NCI-H2196 (cell line): ENCODE measurements at regions not wholly inside any gene's neighbourhood (a gene's known extent, or its start where the extent isn't known, plus 50 kb on each side); places are given as distances from the start of the nearest gene placed in this dataset.

Experiments used
- DNase-seq: peaks from one replicate; lab custom pipeline; 2025; ENCODE audit not compliant: unreplicated experiment; lab: John Stamatoyannopoulos, UW

DNA sequence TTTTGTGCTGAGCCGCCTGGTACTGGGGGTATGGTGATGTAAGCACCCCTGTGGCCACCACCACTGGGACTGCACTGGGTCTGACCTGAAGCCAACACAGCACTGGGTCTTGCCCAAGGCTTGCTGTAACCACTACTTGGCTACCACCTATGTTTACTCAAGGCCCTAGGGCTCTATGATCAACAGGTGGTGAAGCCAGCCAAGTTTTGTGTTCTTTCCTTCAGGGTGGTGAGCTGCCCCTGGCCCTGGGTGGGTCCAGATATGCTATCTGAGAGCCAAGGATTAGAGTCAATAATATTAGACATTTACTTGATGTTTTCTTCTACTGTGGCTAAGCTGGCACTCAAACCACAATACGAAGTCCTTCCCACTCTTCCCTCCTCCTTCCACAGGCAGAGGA is 55.1 kb upstream of the PAGE4 start:
- no peak for DNase-seq

DNA sequence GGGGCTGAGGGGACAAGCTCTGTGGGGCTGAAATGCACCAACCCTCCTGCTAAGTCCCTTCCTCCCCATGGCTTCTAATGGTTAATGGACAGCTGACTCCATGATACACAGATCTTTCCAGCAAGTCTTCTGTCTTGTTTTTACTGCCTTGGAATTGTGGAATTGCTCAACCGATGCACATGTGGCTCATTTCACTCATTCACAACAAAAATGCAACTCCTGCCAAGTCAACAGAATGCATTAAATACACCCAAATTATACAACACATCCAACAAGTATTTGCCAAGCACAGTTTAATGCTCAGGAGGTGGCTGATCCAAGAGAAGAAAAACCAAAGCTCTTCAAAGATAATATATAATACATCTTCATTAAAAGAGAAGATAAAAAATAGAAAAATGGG is 61.9 kb upstream of the PAGE4 start:
- DNase-seq = no peak

DNA sequence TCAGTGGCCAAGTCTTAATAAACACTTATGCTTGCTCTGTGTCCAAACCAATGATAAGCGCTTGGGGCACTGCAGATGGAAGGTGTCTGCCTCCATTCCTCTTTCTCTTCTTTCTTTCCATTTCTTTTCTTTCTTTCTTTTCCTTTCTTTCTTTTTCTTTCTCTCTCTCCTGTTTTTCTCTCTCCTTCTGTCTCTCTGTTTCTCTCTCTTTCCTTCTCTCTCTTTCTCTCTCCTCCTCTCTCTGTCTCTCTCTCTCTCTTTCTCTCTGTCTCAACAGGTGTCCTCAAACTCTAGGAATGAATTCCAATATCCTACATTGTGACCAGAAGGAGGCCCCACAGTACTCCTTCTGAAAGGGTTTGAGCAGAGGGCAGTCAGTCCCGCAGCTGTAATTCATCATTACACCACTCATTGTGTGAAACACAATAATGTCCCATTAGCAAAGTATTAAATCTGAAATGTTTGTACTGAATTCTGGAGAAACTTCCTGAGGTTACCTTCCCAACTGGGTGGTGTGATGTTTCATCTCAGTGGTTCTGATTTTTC is 66.5 kb upstream of the PAGE1 start:
- DNase-seq = no peak

DNA sequence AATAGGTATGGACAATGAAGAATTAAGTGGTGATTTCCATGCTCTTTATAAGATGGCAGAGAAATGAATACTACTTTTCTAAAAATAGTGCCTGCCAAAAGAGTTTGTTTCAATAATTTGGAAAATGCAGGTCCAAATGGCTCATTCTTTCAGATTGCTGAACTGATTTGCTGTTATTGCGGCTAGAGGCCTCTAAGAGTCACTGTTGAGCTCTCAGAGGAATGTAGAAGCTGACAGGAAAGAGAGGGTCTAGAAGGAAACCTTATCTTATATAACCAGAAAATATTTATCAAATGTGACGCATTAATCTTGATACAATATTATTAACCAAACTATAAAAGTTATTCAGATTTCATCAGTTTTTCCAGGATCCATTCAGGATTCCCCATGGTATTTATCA is 65.7 kb upstream of the PAGE1 start:
- DNase-seq = peak; percentile 5

DNA sequence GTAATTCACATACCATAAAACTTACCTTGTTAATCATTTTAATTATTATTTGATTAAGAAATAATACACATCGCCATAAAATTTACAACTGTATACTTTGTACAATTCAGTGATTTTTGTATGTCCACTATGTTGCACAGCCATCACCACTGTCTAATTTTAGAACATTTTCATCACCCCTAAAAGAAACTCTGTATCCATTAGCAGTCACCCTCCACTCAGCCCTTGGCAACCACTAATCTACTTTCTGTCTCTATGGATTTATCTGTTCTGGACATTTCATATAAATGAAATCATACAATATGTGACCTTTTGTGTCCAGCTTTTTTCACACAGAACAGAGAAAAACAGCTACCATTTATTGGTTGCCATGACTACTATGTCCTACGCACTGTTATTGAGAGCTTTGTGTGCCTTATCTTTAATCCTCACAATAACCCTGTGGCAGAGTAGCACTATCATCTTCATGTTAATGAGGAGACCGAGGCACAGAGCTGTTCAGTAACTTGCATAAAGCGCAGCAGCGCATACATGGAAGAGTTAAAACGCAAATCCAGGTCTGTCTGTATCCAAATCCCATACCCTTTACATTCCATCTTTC is 64.6 kb upstream of the PAGE1 start:
- no peak for DNase-seq

DNA sequence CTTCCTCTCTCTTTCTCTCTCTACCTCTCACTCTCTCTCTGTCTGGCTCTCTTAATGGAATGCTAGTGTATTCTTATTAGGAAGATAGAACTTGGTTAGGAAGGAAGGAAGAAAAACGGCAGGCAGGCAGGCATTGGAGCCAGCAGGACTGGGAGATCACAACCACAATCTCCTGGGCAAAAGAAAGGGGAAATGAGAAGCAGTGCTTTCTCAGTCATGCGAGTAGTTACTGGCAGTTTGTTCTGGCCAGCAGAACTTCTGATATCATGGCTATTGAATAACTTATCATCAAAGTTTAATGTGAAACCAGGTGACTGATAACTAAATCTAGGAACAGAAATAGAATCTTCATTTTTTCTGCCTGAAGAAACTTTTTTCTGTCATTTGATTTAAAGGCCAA is 60.9 kb upstream of the PAGE1 start:
- no peak for DNase-seq

DNA sequence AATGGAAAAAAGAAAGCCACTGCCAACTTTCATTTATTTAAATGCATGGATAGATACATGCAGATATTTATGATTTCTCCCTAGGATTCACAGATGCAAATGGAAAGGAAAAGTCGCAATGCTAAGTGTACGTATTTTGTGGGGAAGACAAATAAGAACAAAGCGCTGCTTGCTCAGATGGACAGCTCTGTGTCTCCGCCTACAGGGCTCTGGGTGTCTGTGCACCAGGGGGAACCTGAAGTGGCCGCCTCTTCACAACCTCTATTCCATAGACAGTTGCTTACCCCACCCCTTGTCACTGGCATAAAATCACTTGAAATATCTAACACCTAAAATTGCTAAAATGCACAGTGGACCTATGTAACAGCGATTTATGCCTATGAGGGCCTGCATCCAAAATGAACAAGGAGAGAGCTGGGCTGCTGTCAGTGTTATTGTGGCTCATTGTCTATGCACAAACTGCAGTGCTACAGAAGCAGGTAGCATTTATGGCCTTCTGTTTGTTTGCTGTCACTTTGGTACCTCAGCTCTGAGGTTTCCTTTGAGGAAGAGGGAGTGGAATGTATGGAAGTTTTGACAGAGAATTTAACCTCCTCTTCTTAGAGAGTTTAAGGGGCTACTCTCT is 58.6 kb upstream of the PAGE1 start:
- peak; percentile 23 for DNase-seq

DNA sequence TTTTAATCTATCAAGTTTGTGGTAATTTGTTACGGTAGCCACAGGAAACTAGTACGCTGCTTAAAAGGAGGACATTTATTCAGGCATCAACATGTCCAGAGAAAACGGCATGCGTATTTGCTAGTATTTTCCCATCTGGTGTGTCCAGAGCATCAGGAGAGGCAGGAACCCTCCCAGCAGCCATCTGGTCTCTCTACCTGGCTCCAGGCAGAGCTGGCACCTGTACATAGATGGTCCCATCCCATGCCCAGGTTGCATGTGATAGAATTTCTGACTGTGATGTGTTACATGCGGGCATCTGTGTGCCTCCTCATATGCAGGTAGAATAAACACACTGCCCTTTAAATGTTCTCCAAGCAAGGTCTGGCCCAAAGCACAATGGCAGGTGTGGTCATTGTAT is 57.9 kb upstream of the PAGE1 start:
- DNase-seq = no peak

DNA sequence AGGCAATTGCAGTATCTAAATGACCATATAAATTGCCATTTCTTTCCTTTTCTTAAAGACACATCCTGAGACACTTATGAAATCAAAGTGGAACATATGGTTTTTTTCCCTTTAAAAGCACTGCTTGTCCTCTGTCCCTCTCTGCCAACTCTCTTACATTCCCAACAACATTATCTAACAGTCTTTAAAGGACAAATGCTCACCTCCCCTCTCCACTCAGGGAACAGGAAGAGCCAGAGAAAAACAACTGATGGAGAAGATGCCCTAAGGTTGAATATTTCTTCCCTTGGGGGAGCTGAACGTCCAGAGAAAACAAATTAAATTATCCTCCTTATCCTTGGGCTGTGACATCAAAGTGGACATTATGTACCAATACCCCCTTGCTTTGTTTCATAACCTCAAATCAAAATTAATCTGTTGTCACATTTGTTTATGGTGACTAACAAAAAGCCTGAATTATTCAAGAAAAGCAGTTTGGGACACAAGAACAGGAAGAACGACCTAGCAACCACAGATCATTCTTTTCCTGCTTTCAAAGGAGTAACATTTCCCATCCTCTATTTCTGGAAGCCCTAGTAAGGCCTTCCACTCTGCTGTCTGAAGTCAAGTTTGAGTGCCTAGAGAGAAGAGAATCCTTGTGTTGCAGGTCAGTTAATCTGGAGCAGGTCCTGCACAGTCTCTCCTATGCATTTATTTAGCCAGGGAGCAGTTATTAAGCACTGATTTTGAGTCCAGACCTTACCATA is 52.6 kb upstream of the PAGE1 start:
- DNase-seq = no peak

DNA sequence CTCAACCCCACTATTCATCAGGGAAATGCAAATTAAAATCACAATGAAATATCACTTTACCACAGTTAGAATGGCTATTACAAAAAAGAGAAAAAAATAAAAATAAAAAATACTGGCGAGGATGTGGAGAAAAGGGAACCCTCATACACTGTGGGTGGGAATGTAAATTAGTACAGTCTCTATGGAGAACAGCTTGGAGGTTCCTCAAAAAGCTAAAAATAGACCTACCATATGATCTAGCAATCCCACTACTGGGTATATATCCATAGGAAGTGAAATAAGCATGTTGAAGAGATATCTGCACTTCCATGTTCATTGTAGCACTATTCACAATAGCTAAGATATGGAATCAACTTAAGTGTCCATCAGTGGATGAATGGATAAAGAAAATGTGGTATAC is 50.5 kb upstream of the PAGE1 start:
- DNase-seq = no peak
